GF-D8 (cell line): ENCODE measurements at regions not wholly inside any gene's neighbourhood (a gene's known extent, or its start where the extent isn't known, plus 50 kb on each side); places are given as distances from the start of the nearest gene placed in this dataset.

Source experiments
- DNase-seq: peaks from one replicate; lab custom pipeline; 2025; lab: John Stamatoyannopoulos, UW

DNA sequence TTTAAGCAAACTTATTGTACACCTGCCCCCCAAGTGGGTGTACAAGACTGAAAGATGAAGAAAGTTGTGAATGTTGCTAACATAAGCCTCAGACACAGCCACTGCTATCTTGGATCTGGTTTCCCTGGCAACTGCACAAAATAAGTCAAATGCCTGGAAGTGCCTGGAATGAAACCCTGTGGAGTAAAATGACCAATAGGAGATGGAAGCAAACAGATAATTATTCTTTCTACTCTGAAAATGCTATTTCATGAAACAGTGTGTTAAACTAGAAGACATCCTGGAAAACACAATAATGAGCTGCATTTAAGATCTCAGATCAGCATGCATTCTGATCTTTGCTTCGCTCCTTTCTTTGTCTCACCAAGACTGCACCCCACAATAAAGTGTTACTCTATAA, 1016.0 kb downstream of the ARAP2 start:
- no peak for DNase-seq

DNA sequence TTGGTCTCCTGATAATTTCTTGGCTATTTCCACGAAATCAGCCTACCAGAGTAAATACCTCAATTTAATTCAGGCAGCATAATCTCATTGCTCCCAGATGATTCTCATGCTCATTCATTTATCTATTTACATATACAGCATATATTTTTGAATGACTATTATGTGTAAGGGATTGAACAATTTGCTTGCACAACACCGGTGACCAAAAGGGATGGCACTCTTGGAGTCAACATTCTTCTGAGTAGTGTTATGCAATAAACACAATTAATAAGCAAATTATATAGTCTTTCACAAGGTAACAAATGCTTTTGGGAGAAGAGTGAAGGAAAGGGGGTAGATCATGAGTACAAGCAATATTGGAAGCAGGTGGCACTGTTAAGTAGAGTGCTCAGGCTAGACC, 1015.3 kb downstream of the ARAP2 start:
- no peak for DNase-seq

DNA sequence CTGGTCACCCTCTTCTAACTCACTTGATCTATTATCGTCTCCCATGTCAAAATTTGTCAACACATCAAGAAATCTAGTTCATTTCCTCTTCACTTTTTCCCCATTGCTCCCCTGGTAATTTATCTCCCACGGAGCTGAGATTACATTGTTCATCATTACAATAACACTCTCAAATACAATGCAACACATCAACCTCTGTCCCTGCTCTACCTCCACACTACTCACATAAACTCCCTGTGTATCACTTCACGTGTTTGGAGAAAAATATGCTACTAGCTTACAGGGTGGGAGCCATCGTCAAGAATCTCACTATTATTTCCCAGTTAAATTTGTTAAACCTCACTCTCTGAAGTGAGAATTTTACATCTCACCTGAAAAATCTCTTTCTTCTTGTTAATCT, 1006.4 kb downstream of the ARAP2 start:
- no peak for DNase-seq

DNA sequence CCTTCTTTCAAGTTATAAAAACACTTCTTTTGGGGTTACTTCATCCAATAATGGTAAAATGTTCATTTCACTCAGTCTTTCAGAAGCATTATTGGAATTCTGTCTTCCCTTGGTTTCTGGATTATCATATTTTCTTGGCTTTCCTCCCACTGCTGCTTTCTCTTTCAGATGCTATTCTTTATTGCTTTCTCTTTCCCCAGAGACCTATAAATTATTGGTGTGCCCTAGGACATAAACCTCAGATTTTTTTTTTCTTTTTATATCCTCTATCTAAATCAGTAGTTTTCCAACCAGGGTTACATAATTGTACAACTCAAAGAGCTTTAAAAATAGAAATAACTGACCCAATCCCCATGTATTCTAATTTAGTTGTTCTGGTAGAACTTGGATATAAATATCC, 1005.5 kb downstream of the ARAP2 start:
- DNase-seq: no peak

DNA sequence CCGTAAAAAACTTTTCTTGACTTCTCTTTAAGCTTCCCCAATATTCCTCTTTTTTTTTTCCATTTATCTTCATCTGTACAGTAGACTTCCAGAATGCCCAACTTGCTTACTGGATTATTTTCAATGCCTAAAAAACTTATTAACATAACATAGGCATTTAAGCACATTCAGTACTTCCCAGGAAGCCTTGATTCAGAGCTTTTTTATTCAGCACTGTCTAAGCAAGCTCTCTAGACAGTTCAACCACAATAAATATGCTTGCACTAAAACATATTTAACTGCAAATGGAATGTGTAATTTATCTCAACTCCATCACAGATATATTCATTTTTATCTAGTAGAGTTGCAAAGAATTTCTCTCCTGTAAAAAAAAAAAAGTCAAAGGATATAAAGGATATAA, 997.8 kb downstream of the ARAP2 start:
- DNase-seq: no peak

DNA sequence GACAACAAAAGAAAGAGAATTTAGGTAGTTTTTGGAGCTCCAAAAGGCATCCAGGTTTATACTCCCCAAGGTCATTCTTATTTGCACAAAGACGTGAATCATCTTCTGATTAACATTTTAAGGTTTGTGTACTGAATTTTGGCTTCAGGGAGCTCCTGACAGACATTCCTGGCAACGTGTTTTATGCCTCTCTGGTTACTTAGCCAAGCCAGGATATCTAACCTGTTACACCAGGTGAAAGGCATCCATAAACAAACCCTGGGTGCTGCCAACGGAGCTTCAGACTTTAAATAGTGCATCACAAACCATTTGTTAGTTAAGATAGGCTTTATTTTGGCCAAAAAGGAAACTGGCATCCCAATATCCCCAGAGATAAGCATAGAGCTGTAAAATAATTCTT, 997.3 kb downstream of the ARAP2 start:
- no peak for DNase-seq

DNA sequence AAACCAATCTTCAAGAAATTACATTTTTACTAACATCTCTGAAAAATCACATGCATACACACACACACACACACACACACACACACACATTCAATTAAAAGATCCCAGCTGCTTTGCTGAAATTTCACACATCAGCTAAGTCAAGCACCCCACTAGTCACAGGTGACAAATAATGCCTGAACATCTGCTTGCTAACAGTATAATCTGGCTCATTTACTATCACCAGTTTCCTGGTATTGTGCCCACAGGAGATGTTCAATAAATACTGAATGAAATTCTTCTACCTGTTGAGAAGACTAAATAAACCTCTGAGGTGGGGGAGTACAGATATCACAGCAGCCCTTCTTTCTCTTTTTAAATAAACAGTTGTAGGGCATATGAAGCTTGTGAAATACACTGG, 994.0 kb downstream of the ARAP2 start:
- no peak for DNase-seq

DNA sequence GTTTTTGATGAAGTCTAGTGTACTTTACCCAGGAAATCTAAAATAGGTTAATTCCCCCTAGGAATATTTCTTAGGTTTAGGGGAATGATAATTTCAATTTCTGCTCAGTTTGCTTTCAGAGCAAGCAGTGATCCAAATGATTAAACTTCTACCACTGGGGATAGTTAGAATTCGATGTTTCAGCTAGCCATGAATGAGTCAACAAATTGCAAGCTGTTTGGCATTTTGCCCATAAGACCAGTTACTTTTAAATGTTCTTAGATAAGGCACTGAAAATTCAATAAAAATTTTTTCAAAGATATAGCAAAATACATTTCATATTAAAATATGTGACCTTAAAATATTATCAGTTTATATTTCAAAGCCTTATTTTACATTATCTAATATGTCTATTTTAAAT, 993.6 kb downstream of the ARAP2 start:
- no peak for DNase-seq

DNA sequence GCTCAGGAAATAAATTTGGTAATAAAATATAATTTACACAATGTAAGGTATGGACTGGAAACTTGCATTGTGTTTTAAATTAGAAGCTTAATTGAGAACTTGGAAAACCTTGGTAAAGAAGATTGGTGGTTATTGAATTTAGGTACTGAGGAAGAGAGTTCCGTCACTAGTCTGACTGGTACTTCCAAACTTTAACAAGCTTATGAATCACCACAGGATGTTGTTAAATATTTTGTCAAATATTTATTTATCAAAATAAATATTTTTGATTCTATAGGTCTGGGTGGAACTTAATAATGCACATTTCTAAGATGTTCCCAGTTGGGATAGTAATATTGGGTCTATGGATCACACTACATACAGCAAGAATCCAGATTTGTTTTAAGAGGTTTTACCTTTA, 992.2 kb downstream of the ARAP2 start:
- DNase-seq: no peak

DNA sequence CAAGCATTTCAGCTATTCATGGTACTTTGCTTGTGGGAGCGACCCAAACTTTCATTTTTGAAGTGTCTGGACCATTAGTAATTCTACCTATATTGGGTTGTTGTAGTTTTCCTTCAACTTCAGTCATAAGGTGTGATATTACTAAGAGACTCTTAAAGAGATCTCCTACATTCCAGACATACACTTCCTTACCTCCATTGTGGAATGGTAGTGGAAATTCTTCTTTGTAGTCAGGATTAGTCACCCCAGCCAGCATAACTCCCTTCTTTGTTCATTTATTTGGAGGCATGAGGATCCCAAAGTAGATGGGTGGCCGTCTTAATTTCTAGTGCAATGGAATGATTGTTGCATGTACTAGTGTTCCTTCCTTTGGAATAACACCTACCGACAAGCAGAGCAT, 991.4 kb downstream of the ARAP2 start:
- DNase-seq: no peak

DNA sequence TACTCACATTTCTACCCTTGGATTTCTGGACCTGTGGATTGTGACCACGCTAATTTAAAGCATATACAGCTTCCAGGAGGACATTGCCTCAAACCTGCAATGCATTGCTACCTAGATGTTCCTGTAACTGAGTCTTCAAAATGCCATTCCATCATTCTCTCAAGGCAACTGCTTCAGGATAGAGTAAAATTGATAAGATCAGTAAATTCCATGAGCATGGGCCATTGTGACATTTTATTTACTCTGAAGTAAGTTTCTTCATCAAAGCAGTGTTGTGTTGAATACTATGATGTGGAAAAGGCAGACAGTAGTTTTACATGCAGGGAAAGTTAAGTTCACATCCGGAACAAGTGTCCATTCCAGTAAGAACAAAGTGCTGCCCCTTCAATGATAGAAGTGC, 991.0 kb downstream of the ARAP2 start:
- DNase-seq: no peak

DNA sequence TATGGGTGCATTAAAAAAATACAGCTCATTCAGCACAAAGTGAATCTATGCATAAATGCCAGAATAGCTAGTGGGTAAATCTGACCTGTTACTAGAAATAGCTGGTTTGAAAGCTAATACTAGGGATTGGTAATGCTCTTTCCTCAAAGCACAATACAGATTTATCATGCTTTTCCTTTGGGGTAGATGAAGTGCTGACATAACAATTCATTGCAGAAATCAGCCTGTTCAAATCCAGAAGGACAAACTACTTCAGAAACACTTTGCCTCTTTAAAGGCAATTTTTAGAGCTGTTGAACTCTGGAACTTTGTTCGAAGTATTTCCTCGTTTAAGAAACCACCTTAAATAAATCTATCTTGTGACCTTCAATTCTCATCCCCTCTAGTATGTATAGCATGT, 957.9 kb downstream of the ARAP2 start:
- no peak for DNase-seq

DNA sequence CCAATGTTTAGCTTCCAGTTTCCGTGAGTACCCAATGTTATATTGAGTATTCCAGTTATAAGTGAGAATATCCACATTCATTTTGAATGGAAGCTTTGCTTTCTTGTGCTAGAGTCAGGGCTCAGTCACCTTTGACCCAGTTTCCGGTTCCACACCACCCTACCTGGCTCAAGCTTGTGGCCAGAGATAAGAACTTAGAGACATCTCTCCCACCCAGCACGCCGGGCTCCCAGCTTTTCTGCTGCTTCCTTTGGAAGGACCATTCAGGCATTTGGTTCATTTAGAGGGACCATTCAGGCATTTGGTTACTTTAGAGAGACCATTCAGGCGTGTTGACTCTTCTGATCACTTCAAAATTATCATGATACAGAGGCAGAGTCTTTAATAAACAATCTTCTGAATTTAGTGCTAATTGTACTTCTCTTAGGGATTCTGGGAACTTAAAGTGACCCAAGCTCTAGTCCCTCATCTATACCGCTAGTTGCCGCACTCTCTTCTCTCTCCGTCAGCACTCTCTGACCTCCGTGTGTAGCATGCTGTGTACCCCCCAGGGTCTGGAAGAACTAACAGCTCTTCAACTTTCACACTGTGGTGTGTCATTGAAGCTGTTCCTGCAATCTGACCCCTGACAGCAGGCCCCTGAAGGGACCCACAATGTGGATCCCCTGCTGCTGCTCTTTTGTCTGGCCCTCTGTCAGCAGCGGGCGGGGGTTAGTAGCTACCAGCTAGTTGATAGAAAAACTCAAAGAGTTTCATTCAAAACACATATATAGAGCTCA, 943.1 kb downstream of the ARAP2 start:
- DNase-seq: no peak

DNA sequence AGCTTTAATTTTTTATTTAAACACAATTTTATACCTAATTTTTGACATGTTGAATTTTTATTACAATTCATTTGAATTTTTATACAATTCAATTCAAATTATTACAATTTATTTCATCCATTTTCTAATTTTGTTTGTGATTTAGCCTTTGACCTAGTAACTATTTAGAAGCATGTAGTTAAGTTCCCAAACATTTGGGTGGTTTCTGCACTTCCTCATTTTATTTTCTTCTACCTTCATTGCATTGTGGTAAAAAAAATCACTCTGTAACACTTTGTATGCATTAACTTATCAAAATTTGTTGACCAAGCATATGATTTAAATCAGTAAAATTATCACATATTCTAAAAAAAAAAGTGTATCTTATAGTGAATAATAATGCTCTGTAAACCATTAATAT, 928.9 kb downstream of the ARAP2 start:
- DNase-seq: no peak

DNA sequence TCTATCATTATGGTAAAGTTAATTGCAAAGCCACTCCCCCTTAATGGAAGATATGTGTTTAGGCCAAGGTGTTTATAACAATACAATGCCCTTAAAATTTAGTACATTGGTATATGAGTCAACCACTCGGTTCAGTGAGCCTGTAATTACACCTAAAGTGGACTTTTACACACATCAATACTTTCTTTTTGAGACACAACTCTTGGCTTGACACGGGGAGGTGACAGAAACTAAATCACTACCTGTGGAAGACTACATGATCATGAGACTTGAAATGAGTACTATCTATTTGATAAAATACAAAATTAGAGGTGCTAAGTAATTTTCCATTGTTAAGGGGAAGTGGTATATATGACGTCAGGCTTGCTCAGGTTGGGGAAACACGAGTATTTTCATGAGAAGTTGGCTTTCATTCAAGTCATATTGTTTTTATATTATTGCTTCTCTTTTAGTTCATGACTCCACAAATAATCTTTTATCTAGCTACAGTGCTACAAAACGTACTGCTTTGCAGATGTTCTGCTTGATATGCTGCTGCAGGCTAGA, 918.3 kb downstream of the ARAP2 start:
- no peak for DNase-seq

DNA sequence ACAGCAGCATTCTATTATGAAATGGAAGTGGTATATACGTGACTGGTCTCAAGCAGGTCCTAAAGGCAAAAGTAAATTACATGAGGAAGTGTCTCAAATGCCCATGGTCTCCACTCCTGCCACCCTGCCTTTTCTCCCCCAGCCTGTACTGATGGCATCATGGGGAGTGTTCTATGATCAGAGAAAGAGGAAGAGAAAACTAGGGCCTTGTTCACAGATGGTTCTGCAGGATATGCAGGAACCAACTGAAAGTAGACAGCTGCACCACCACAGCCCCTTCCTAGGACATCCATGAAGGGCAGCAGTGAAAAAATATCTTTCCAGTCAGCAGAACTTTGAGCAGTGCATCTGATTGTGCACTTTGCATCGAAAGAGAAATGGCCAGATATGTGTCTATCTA, 901.5 kb downstream of the ARAP2 start:
- DNase-seq: no peak

DNA sequence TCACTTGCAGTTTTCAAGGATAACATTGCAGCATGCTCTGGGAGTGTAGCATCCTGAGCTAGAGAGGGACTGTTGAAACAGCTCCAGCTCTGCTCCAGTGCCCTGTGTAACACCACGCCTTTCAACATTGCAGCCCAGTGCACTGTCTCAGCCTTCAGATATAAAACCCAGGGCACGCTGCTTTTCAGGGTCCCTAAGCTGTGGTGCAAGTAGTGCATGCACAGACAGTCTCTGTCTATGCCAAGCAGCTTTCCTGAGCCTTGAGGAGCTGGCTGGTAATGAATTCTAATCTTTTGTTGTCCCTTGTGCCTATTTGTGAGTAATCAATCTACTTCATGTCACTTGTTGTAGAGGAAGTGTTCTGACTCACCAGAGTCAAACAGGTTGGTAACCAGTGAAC, 897.0 kb downstream of the ARAP2 start:
- no peak for DNase-seq

DNA sequence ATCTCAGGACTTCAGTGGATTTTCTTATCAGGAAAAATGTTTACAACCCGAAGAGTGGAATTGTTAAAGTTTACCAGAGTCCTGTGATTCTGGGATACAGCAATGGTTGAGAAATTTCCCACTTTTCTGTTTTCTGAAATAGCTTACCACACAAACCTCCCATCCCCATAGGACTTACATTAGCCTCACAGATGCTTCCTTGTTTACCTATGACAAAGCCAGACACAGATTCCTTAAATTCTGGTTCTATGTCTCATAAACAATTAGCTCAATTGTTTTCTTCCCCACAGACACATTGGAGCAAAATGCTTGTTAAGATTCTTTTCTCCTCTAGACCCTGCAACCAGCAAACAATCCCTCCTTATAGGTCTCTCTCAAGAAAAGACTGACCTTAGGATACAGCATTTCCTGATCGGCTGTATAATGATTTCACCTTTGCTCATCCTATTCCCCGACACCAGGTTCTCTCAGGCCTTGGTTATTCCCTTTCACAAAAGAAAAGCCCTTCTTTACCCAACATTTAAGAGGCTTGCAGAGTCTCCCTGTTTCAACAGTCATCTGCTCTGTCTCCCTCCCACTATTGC, 886.2 kb downstream of the ARAP2 start:
- DNase-seq: no peak

DNA sequence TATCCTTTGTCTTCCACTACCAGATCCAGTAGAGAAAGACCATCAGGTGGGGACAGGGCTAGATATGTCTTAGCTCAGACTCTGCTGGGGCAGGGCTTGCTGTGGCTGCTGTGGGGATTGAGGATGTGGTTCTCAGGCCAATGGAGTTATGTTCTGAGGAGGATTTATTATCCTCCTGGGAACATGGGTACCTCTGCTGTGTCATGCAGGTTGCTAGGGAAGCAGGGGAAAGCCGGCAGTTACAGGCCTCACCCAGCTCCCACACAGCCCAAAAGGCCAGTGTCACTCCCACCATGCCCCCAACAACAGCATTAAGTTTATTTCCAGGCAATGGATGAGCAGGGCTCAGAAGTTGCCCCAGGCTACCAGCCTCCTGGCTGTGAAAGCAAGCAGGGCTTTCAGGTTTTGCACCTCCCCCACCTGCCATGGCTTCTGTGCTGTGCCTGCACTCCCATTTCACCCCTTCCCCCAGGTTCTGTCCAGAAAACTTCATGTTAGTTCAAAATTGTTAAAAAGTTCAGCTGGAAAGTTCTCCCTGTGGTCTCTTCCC, 879.9 kb downstream of the ARAP2 start:
- no peak for DNase-seq

DNA sequence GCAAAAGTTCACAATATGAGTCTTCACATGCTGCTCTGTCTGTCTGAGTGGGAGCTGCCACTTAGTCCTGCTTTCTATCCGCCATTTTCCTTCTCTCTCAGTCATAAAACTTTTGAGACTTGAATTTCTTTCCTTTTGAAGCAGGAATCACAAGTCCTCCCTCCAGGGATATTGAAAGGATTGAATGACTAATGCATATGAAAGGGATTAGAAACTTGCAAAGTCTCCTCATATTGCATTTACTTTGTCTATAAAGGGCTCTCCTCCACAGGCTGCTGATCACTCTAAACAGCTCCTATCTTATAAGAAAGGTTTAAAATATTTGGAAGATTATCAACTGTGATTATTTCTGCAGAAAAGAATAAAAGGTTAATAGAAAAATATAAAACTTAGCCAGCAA, 879.1 kb downstream of the ARAP2 start:
- DNase-seq: no peak

DNA sequence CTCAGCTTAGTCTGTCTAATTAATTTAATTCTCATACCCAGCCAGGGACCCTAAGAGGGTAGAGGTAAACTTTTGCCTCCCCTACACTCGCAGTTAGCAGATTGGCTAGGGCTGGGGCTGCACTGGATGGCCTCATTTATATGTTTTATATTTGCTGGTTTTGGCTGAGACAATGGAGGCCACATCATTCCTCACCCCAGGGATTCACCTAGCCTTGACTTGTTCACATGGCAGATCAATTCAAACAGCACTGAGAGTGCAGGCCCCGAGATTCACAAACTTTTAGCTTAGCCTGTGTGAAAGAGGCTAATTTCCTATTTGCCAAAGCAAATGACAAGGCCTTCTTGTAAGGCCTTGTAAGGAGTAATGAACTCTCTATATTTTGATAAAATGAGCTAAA, 844.4 kb downstream of the ARAP2 start:
- no peak for DNase-seq

DNA sequence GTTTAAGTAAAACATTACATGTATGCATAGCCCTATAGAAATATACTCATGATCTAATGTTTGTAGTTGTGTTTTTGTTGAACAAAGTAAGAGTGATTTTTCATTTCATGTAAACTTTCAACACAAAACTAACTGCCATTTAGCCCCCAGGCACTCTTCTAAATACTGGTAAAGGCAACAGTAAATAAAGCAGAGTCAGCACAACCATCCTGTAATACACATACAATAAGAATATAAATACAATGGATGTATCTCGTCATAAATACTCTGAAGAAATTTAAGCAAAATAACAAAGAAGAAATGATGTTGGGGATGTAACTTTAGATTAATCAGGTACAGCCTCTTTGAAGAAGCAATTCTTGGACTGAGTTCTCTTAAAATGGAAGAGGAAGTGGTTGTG, 821.2 kb downstream of the ARAP2 start:
- DNase-seq: no peak

DNA sequence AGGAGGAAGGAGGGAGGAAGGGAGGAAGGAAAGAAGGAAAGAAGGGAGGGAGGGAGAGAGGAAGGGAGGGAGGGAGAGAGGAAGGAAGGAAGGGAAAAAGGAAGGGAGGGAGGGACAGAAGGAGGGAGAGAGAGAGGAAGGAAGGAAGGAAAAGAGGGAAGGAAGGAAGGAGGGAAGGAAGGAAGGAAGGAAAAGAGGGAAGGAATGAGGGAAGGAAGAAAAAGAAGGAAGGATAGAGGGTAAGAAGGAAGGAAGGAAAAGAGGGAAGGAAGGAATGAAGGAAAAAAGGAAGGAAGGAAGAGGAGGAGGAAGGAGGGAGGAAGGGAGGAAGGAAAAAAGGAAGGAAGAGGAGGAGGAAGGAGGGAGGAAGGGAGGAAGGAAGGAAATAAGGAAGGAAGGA, 796.8 kb downstream of the ARAP2 start:
- DNase-seq: no peak

DNA sequence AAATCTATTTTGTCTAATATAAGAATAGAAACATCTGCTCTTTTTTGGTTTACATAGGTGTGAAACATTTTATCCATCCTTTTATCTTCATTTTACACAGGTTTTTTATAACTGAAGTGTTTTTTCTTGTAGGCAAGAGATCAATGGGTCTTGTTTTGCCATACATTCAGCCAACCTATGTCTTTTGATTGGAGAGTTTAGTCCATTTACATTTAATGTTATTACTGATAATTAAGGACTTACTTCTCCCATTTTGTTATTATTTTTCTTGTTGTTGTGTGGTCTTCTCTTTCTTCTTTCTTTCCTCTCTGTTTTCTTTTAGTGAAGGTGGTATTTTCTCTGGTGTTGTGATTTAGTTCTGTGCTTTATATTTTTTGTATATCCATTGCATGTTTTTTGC, 785.3 kb downstream of the ARAP2 start:
- DNase-seq: no peak
